Fibroblast of peridontal ligament (primary cell): ENCODE measurements at regions not wholly inside any gene's neighbourhood (a gene's known extent, or its start where the extent isn't known, plus 50 kb on each side); places are given as distances from the start of the nearest gene placed in this dataset.

Experiments used
- DNase-seq: peaks from one replicate; pipeline ENCODE4 v3.0.0-alpha.2; 2010; ENCODE audit errors: extremely low read depth

GRCh38 chr10:9195385-9195784 lies 1140.9 kb downstream of the GATA3 start:
- no peak for DNase-seq

- peak; percentile 40 for DNase-seq
Observed at GRCh38 chr10:9198611-9199010, 1144.1 kb downstream of the GATA3 start.

- DNase-seq: no peak
Observed at GRCh38 chr10:9205558-9205957, 1151.1 kb downstream of the GATA3 start.

DNA sequence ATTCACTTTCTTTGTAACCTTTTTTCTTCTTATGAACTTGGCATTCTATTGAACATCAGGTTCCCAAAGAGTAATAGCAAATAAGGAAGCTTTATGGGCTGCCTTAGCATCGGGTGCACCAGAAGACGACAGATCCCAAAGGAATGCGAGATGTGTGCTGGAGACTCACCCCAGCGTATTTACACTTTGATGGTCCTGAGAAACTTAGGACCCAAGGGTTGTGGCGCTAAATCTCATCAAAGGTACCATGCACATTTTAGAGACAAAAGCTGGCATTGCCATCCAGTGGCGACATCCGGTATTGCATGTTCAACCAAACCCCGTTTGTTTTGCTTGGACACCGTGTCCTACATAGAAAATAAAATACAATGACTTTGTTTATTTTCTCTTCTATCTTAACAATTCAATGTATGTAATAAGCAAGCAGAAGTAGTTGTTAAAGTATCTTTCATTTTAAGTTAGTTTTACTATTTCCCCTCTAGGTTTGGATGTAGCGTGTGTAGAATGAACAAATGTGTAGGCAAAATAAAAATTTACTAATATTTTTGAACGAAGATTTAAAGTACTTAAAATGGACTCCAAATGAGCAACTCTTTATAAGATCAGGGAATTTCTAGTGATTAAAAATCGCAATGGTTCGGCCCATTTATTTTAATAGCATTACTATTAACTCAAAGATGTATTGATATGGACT lies 1154.8 kb downstream of the GATA3 start:
- peak; percentile 71 for DNase-seq

DNA sequence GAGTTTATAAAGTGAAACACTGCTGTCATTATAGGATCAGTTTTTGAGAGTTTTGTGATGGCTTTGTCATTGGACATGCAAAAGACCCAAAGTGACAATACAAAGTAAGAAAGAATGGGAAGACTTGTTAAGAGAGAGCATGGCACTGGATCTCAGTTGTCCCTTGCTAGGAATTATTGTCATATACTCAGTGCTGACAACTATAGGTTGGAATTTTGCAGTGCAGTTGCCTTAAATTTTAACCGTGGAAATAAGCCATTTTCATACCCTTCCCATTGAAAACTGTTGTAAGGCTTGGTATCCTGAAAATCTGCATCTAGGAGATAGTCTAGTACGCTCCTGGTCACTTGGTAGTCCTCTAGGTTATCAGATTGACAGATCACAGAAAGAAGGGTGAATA lies 1156.7 kb downstream of the GATA3 start:
- peak; percentile 7 for DNase-seq

DNA sequence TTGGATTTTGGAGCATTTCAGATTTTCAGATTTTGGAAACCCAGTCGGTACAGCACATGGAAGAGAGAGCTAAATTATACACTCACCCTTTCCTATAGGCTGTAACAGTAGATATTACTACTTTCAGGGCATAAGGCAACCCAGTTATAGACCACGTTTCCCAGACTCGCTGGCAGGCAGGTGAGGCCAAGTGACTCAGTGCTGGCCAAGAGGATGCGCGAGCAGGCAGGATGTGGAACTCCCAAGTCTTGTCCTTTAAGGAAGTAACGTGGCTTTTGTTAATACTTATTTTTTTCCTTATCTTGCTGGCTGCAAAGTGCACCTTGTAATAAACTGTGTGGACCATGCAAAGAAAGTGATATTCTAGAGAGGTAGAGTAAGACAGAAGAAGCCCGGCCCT lies 1160.1 kb downstream of the GATA3 start:
- no peak for DNase-seq

DNA sequence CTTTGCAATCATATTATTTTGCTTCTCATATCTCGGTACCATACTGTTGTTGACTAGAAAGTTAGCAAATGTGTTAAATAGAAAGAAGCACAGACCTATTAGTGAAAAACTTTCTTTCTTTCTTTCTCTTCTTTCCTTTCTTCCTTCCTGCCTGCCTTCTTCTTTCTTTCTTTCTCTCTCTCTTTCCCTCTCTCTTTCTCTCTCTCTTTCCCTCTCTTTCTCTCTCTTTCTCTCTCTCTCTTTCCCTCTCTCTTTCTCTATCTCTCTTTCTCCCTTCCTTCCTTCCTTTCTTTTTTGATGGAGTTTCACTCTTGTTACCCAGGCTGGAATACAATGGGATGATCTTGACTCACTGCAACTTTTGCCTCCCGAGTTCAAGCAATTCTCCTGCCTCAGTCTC lies 1160.6 kb downstream of the GATA3 start:
- DNase-seq: no peak

DNA sequence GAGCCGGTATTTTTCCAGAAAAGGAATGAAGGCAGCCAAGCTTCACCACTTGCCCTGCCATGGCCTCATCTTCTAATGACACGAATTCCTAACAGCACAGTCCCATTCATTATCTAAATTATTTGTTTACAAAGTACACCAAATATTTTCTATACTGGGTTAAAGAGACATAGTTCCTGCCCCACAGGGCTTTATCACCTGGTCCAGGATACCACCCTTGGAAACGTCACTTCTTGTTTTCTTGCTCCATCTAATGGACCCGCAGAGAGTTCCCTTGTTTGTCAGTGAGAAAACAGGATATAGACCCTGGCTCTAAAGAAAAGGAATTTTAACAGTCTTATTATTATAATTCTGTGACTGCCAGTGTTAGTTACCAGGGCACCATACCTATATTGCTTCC lies 1165.4 kb downstream of the GATA3 start:
- DNase-seq: no peak

GRCh38 chr10:9222917-9223316 lies 1168.4 kb downstream of the GATA3 start:
- peak; percentile 10 for DNase-seq

DNA sequence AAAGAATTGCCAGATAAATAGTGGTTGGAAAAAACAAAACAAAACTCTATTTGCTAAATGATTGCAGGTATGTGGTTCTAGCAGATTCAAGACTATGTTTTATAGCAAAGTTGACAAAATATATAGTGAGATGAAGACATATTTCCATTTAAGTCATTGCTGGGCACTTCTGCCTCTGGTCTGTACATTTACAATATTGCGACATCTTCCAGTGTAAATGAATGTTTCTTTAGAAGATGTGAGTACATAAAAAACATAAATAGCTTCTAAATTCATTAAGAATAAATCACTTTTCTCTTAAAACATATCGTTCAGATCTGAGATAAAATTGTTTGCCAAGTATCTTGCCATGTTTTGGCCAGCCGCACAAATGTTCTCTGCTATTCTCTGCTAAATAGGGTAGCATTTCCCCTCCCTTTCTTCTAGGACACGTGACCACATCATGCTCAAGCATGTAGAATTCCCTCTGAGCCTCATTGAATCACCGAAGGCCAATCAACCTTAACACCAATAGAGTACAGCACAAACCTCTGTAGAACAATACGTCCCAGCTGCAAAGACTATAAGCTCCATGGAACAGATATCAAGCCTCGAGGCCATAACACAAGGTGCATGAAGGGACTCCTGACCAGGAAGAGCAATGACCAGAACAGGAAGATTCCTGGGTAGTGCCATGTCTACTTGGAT lies 1173.3 kb downstream of the GATA3 start:
- DNase-seq: no peak

GRCh38 chr10:9228771-9229170 lies 1174.3 kb downstream of the GATA3 start:
- DNase-seq: peak; percentile 31

GRCh38 chr10:9229702-9230244 lies 1175.3 kb downstream of the GATA3 start:
- no peak for DNase-seq

GRCh38 chr10:9230625-9231024 lies 1176.1 kb downstream of the GATA3 start:
- DNase-seq: no peak

GRCh38 chr10:9234191-9234590 lies 1179.7 kb downstream of the GATA3 start:
- DNase-seq: no peak

- no peak for DNase-seq
Observed at GRCh38 chr10:9238041-9238440, 1183.6 kb downstream of the GATA3 start.

GRCh38 chr10:9239298-9239697 lies 1184.8 kb downstream of the GATA3 start:
- no peak for DNase-seq

DNA sequence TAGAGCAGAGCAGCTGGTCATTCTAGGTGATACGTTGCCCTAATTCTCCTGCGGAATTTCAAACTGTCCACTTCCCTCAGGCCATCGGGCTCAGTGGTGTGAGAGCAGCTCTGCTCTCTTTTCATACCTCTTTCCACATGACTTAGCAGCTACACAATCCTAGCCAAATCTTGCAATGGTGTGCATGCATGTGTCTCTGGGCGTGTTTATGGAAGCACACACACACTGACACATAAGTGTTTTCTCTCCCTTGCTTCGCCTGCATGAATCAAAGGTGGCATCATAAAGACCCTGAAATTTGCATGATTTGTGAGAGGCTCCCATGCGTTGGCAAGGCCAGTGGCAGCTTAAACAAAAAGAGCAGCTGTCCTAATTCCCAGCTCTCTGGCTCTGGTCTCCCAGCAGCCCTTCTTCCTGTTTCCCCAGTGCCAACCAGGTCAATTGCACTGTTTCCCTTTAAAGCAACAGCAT lies 1189.5 kb downstream of the GATA3 start:
- DNase-seq: no peak

- no peak for DNase-seq
Observed at GRCh38 chr10:9244864-9245263, 1190.4 kb downstream of the GATA3 start.

GRCh38 chr10:9253121-9253520 lies 1198.6 kb downstream of the GATA3 start:
- peak; percentile 64 for DNase-seq

- peak; percentile 77 for DNase-seq
Observed at GRCh38 chr10:9254353-9254752, 1199.9 kb downstream of the GATA3 start.

- no peak for DNase-seq
Observed at GRCh38 chr10:9260690-9261089, 1206.2 kb downstream of the GATA3 start.

- no peak for DNase-seq
Observed at GRCh38 chr10:9262770-9263169, 1208.3 kb downstream of the GATA3 start.

GRCh38 chr10:9268176-9268575 lies 1213.7 kb downstream of the GATA3 start:
- no peak for DNase-seq
